D341Med (cell line): ENCODE measurements at regions not wholly inside any gene's neighbourhood (a gene's known extent, or its start where the extent isn't known, plus 50 kb on each side); places are given as distances from the start of the nearest gene placed in this dataset.
"Not testable (repeated sequence)": the region's sequence is repeated elsewhere in the genome, so short reads cannot be mapped to it uniquely, and the experiment has no call there.

Source experiments
- DNase-seq: peaks from one replicate; pipeline ENCODE4 v3.0.0; 2012; ENCODE audit warnings: low spot score

GRCh38 chr16:51542981-51543815 lies 392.1 kb upstream of the SALL1 start:
- DNase-seq, result no peak

GRCh38 chr16:51540259-51540658 lies 389.2 kb upstream of the SALL1 start:
- no peak for DNase-seq

GRCh38 chr16:51538707-51539498 lies 387.8 kb upstream of the SALL1 start:
- DNase-seq, result no peak

- DNase-seq, result no peak
These were observed 384.5 kb upstream of the SALL1 start for GRCh38 chr16:51535591-51535990.

- DNase-seq, result no peak
These were observed 381.5 kb upstream of the SALL1 start for GRCh38 chr16:51532551-51532950.

GRCh38 chr16:51531271-51531670 lies 380.2 kb upstream of the SALL1 start:
- DNase-seq, result no peak

GRCh38 chr16:51527349-51527748 lies 376.3 kb upstream of the SALL1 start:
- no peak for DNase-seq

- DNase-seq, result no peak
These were observed 375.6 kb upstream of the SALL1 start for GRCh38 chr16:51526621-51527020.

- no peak for DNase-seq
These were observed 373.7 kb upstream of the SALL1 start for GRCh38 chr16:51524555-51525373.

GRCh38 chr16:51524070-51524469 lies 373.0 kb upstream of the SALL1 start:
- DNase-seq, result no peak

GRCh38 chr16:51523400-51523799 lies 372.3 kb upstream of the SALL1 start:
- no peak for DNase-seq

GRCh38 chr16:51522902-51523301 lies 371.8 kb upstream of the SALL1 start:
- no peak for DNase-seq

GRCh38 chr16:51516960-51517359 lies 365.9 kb upstream of the SALL1 start:
- DNase-seq, result not testable (repeated sequence)

GRCh38 chr16:51510416-51510815 lies 359.3 kb upstream of the SALL1 start:
- no peak for DNase-seq

- no peak for DNase-seq
These were observed 358.3 kb upstream of the SALL1 start for GRCh38 chr16:51509336-51509735.

GRCh38 chr16:51508490-51509212 lies 357.6 kb upstream of the SALL1 start:
- no peak for DNase-seq

- no peak for DNase-seq
These were observed 356.2 kb upstream of the SALL1 start for GRCh38 chr16:51507286-51507685.

- DNase-seq, result no peak
These were observed 349.2 kb upstream of the SALL1 start for GRCh38 chr16:51500306-51500705.

- no peak for DNase-seq
These were observed 346.6 kb upstream of the SALL1 start for GRCh38 chr16:51497541-51498211.

- no peak for DNase-seq
These were observed 339.8 kb upstream of the SALL1 start for GRCh38 chr16:51490866-51491265.

GRCh38 chr16:51487880-51488279 lies 336.8 kb upstream of the SALL1 start:
- no peak for DNase-seq
